NCI-H82 (cell line): ENCODE measurements at regions not wholly inside any gene's neighbourhood (a gene's known extent, or its start where the extent isn't known, plus 50 kb on each side); places are given as distances from the start of the nearest gene placed in this dataset.
"Not testable (repeated sequence)": the region's sequence is repeated elsewhere in the genome, so short reads cannot be mapped to it uniquely, and the experiment has no call there.

Experiments
- DNase-seq: peaks from one replicate; lab custom pipeline; 2025; lab: John Stamatoyannopoulos, UW

DNA sequence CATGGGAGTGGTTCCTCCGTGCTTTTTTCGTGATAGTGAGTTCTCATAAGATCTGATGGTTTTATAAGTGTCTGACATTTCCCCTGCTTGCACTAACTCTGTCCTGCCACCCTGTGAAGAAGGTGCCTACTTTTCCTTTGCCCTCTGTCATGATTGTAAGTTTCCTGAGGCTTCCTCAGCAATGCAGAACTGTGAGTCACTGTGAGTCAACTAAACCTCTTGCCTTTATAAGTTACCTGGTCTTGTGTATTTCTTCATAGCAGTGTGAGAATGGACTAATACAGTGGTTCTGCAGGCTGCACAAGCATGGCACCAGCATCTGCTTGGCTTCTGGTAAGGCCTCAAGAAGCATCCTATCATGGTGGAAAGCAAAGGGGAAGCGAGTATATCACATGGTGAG is 1144.6 kb downstream of the SORCS3 start:
- no peak for DNase-seq

DNA sequence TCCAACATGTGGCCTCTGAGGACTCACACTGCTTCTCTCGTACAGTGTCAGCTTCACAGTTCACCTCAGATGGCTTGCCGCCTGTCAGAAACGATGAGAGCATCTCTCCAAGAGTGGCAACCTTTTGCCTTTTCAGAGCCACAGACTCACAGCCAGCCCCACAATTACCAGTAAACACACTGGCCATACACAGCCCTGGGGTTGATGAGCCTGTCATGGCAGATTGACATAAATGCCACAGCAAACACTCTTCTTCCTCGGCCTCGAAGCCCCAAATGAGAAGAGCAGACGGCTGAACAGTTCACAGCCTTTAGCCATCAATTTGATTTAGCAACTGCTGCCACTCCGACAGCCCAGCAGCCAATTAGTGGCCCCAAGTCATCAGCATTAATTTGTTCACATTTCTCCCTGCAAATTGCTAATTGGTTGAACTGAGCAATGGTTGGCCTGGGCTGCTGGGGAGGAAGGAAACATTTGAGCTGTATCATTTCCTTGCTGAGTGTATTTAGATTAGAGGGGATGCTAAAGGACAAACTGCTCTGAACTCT is 1142.9 kb downstream of the SORCS3 start:
- no peak for DNase-seq

DNA sequence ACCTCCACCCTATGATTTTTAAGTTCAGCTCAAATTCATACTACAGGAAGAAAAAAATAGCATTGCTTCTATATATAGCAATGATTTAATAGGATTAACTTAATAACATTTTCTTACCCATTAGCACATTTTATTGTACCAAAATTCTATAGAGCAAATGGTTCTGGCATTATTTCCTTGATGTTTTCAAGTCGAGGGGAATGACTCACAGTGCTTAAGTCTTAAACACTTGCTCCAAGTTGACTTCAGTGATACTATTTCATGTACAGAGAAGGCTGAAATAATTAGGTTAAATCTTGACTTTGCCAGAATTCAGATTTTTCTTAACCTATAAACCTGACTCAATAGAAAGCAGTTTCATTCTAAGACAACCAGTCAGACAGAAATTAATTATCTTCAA is 1133.8 kb downstream of the SORCS3 start:
- DNase-seq, result no peak

DNA sequence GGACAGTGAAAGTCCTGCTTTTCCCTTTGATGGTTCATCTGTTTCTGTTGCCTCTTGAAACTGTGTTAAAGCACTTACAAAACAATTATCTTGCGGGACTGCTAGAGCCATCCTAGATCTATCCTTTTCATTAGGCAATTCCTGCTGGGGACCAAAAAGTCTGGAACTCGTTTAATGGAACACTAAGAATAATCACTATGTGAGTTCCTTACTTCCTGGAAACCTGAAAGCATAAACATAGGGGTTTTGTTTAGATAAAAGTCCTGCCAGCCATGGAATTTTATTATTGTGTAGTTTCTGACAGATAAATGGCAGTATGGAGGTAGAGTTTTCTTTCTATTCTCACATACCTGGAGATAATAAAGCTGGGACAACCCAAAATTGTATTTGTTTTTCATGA is 1133.3 kb downstream of the SORCS3 start:
- no peak for DNase-seq

DNA sequence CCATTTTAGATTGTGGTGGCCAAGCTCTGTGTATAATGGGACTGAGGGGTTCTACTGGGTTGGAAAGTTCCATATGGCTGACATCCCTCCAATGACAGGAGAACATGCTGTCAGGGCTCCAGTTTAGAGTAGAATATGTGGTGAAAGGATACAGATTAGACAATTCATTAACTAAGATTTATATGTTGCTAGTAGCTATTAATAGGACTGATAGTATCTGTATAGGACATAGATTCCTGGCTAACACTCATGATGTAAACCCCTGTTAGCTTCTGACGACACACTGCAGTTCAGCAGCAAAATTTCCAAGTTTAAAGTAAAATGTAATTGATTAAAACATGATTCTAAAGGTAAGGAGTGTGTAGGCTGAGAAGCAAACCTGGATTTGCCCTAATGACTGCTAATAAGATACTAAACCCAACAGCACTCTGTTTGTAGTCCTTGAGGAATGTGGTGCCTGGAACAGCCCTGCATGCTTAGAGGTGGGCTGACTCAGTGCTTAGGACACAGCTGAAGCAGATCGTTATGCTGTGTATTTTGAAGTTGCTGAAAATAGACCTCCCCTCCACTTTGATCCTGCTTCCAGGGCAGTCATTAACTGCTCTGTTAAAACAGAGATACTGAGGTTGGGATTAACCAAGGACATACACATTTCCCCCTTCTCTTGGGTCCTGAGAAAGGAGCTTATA is 1129.6 kb downstream of the SORCS3 start:
- DNase-seq, result no peak

DNA sequence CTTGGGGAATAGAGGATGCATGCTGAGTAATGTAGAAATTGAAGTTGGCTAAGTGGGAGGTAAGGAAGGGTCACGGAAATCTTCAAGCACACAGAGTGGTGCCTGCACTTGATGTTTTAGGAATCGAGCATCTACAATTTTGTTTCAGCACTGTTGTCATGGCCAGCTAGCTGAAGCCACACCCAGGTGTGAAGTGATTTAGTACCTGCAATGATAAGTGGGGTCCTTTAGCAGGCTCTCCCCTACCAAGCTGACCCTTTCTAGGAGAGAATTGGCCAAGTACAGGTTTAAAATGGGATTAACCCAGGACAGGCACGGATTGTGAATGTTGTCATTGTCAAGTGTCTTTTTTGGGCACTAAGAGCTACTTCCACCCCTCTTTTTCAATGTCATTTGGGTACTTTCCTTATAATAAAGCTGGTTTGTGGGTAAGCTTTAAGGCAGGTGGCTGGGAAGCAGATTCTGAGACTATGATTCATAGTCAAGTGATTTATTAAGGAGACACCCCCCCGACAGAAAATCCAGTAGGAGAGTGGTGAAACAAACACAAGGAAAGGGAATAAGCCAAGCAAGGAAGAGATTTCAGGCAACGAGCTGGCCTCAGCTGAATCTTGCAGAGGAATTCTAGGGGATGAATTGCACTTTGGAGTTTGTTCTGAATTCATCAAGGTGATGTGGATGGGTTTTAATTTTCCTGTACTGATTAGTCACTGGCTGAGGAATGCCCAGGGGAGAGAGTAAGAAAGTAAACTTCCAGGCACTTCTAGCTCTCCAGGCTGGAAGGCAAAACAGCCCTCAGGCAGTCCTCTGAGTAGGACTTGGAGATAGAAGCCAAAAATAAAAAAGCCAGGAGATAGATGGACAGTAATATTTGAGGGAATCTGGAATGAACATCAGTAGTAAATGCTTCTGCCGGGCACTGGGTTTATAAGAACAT is 1128.4 kb downstream of the SORCS3 start:
- DNase-seq, result no peak

DNA sequence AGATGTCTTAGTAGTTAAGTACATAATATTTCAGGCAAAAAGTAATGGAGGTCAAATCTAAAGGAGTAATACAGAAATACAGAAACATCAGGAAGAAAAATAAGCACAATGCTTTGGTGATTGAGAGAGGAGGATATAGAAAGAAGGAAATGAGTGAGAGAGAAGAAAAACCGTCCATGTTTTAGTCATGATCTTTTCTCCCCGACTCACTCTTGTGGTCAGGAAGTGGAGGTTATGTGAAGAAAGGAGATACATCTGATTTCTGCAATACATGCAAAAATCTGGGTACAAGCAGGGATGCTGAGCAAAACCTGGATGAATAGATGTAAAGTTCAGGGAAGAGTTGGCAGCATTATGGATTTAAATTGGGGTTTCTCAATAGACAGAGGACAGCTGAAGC is 1122.5 kb downstream of the SORCS3 start:
- no peak for DNase-seq

DNA sequence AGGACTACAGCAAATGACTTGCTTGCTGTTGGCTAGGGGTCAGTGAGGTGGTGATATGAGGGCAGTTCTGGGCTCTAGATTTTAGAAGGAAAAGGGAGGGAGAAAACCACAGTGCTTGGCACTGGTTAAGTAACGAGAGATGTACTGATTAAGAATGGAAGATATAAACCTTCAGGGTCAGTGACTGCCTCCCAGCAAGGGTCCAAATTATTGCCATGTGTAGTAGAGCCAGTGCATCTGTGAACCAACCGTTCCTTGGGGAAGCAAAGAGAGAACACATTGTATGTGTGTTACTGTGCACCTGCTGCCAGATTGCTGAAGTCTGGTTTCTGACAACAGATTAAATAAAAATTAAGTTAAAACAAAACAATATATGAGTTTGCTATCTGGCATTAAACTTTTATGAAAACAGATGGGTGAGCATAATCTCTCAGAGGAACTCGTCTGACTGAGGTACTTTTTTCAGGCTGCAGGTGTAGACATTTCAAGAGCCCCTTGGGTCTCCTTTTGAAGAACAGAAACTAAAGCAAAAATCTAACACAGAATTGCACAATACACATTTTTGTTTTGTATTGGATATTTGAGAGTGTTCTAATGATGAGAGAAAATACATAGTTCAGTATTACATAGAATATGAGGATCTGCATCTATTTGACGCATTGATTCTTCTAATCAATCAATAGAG is 1120.6 kb downstream of the SORCS3 start:
- DNase-seq, result no peak

DNA sequence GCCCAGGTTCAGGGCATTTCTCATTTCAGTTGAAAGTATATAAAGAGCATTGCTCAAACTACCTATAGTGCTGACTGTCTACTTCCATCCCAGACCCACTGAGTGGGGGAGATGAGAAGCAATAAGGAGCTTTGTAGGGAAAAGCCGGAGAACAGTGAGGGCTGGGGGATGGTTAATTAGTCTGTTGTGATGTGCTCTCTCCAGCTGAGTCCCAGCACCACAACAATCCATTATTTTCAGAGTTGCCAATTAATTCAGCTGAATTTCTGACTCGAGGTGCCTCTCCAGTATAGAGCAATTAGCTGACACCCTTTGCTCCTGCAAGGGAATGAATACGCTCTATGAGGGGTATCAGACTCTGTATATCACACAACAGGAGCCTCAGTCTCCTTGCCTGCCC is 1118.6 kb downstream of the SORCS3 start:
- no peak for DNase-seq

DNA sequence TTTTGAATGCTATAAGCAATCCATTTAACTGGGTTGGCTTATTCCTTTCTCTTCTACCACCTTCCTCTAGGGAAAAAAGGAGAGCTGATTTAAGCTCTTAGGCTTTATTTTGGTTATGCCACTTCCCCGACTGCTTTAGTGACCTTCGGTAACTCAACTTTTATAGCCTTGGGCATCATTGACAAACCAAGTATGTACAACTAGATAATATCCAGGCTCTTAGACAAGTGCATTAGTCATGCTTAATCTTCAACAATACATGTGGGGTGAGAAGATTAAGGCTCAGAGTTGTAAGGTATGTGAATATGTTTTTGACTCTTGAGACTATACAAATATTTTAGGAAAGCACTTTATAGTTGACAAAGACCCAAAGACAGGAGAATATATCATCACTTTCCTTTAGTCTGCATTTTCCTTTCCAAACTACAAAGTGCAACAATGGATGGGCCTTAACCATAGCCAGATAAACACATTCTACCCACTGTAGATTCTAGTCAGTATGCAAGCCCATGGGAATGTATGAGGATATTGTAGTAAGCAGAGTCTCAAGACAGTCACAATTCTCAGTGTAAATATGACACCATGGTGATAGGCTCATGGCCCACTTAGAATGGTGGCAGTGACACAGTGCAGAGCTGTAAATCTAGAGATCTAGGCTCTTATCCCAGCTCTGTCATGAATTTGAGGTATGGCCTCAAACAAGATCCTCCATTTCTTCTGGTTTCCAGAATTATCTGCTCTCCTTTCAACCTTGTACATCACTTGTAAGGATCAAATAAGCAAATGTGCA is 1117.3 kb downstream of the SORCS3 start:
- DNase-seq, result no peak

DNA sequence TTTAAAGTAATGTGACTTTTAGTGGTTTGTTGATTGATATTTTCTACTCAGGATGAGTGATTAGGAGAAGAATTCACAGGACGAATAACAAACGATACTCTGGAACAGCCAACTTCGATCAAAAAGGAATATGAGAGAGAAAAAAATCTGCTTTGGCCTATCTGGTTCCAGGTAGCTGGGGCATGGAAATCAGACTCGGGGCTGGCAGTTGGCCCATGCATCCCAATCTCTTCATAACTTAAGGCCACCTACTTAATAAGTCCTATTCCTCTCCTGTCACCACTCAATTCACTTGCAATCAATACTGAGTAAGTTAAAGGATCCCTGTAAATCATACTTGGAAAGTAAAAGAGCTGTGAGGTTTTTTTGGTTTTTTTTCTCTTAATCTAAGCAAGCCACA is 1116.2 kb downstream of the SORCS3 start:
- no peak for DNase-seq

DNA sequence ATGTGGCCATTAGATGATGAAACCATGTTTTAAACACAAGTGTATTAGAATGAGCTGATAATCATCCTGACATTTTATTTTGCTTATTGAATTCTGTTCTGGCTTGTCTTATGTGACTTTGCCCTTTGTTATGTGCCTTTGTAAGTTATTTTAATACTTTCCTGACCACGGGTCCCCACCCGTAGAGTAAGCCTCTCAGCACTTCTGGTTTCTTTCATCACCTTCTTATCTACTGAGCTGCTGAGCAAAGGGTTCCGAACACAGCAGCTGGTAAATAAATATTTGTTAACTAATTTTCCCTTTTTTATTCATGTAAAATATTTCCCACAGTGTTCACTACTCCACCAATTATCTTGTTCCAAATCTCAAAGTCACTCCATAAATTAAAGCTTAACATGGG is 1115.3 kb downstream of the SORCS3 start:
- no peak for DNase-seq

DNA sequence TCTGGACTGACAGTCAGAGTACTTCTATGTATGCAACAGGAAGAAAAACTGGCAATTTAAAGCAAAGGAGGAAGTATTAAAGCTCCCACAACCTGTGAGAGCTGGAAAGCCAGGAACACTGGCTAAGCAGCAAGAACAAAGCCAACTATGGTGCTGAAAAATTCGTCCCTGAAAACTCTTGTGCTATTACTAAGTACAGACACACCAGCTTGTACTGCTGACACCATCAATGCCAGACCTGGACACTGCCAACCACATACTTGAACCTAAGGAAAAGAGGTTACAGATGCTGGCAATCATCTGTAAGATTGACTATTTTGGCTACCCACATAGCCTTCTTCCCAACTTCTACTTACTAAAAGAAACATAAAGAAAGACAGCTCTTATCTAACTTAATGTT is 1110.6 kb downstream of the SORCS3 start:
- no peak for DNase-seq

DNA sequence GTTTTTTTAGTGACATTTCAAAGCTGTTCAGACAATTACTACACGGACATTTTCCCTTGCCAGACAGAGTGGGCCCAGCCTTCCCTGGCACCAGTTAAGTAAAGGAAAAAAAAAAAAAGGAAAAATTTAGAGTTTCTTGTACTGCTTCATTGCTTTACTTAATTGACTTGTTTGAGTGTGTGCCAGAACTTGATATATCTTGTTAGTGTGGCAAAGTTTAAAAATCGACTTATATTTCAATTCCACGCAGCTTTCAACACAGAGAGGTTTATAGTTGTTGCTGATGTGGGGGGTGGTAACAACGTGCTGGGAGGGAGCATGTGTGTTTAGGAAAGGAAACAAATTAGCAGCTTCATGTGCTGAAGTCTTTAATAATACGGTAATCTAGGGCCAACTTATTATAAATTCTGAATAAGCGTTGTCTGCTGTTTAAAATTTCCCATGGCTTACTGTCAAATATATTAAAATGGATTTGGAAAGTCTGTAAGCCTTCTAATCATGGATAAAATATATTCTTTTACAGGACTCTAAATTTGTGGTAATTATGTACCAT is 1104.6 kb downstream of the SORCS3 start:
- no peak for DNase-seq

DNA sequence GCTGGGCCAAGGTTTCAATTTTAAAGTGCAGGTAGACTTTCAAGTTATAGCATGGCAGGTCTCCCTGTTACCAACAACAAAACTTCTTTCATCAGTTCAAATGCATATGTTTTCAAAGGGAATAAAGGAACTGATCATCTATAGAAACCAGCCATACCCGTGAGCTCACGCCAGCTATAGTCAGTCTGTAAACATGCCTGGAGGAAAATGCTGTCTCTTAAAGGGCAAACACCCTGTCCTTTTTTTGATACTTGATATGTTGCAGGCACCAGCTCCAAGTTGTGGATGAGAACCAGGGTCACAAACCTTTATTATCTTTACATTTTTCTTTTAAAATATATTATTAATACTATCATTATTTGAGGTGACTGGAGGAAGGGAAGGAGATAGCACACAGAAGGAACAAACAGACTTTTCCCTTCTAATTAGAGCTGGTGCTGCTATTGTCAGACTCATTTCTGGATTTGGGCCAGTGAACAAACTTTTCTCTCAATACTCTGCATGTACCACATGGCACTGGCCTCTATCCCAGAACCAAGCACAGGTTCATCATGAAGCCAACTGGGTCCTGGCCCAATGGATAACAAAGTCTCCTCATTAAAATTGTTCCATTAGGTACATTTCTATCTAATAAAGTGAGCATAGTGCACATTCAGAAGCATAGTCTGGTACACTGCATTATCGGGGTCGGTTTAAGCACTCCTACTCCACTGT is 1102.4 kb downstream of the SORCS3 start:
- no peak for DNase-seq

DNA sequence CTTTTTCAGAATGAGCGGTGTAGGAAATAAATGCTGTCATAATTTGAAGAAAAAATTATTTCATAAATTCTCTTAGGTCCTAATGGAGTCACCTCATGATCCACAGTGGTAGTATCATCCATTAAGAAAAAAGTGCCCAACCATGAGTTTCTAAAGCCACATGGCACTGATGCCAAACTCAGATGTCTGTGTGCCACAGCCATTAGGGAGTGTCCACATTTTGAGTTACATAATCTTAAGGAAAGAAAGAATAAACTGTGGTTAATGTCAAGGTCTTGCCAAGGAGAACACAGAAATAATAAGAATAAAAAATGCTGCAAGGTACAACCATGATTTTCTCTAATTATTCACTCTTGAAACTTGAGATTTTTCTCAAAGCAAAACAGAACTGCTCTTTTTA is 1101.8 kb downstream of the SORCS3 start:
- no peak for DNase-seq

DNA sequence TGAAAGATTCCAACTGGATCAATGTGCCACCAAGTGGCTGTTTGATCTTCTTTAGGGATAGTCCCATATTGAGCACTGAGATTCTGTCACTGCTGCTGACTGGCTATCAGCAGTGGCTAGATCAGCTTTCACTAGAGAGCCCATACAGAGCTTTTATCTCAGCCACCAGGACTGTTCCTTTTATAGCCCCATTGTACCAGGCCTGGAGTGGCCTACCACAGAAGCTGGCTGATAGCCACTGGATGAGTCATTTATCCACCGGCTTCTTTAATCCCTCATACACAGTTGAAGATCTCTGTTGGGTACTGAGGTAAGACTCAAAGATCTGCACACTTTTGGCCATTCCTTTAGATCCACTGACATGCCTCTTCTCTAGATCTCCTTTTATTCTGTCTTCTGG is 1101.1 kb downstream of the SORCS3 start:
- DNase-seq, result no peak

DNA sequence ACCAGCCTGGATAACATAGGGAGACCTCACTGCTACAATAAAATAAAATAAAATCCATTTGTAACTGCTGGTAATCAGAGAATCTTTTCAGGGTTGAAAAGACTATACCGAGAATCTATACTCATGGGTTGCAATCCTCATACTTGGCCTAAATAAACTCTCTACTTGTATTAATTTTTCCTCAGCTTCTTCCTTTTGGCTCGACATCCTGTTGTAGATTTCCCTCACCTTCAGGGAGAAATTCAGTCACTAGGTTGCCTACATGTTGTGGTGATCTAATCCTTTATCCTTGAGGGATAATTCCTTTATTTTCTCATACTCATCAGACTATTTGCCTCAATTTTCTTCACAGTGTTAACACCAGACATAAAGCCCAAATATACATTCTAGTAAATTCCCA is 1093.4 kb downstream of the SORCS3 start:
- DNase-seq, result no peak

DNA sequence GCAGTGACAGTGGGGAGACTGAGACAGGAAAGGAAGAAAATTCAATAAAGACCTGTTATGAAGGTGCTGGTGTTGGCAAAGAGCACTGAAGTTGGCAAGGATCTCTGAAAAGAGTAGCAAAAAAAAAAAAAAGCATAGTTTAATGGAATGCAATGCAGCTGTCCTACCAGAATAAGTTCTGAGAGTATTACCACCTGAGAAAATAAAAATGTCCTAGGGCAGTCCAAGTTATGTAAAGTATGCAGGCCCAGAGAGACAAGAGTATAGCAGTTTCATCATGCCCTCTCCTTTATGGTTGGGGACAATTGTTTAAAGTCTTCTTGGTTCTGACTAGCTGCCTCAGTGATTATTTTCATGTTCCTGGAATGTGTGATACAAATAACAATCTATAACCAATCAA is 1092.8 kb downstream of the SORCS3 start:
- DNase-seq, result no peak

DNA sequence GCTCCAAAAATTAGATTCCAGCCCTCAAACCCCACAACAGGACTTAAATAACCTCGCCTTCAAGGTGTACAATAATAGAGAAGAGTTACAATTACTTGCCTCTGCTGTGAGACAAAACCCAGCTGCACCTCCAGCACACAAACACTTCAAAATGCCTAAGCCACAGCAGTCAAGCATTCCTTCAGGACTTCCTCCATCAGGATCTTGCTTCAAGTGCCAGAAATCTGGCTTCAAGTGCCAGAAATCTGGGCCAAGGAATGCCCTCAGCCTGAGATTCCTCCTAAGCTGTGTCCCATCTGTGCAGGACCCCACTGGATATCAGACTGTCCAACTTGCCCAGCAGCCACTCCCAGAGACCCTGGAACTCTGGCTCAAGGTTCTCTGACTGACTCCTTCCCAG is 1088.3 kb downstream of the SORCS3 start:
- DNase-seq, result no peak

DNA sequence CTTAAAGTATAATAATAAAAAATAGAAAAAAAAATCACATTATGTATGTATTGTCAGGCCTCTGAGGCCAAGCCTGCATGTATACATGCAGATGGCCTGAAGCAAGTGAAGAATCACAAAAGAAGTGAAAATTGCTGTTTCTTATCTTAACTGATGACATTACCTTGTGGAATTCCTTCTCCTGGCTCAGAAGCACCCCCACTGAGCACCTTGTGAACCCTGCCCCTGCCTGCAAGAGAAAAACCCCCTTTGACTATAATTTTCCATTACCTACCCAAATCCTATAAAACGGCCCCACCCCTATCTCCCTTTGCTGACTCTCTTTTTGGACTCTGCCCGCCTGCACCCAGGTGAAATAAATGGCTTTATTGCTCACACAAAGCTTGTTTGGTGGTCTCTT is 1086.5 kb downstream of the SORCS3 start:
- DNase-seq, result not testable (repeated sequence)
